ENCODE measurements at regions not wholly inside any gene's neighbourhood (a gene's known extent, or its start where the extent isn't known, plus 50 kb on each side); places are given as distances from the start of the nearest gene placed in this dataset.

- H3K4me1 ChIP-seq (ENCODE audit: insufficient read depth, low read length, poor library complexity, severe bottlenecking) = no peaks in the 10 kb centered on the region
- ChIA-PET POLR2A (no interaction called here), CTCF (ENCODE audit: unreplicated experiment) (no interaction called here)
- no peaks in the 10 kb centered on the region for H3K36me3 ChIP-seq (ENCODE audit: insufficient read depth, low read length)
- H2AFZ ChIP-seq (ENCODE audit: low read length) = no peak overlapping the region
- no peaks in the 10 kb centered on the region for H3K9me3 ChIP-seq (ENCODE audit: low read length)
- no peaks in the 10 kb centered on the region for H3K9me2 ChIP-seq (ENCODE audit: insufficient read depth, low read length)
- H3K4me3 ChIP-seq (ENCODE audit: low read depth, low read length, poor library complexity, severe bottlenecking) = no peak overlapping the region
- intact Hi-C loops (cut with micrococcal nuclease; ENCODE audit: unreplicated experiment) = no loop called here
- no peaks in the 10 kb centered on the region for H3K79me2 ChIP-seq (ENCODE audit: insufficient read depth, low read depth, low read length)
- no peak overlapping the region for H3K4me2 ChIP-seq (ENCODE audit: low read length)
- H4K20me1 ChIP-seq (ENCODE audit: insufficient read depth, low read length) = no peaks in the 10 kb centered on the region
- no TSS peak for BruUV-seq (replicated peaks)
- DNase-seq (ENCODE audit: low spot score) = no peak
- no peak for TF ChIP-seq CTCF (conservative IDR thresholded peaks at IDR 0.05; ENCODE audit: low read length)
- no peak for TF ChIP-seq EZH2phosphoT487 (IDR thresholded peaks at IDR 0.05; ENCODE audit: borderline replicate concordance, low read depth, low read length)
- no peak overlapping the region for H3K27ac ChIP-seq (ENCODE audit: low read depth, low read length, poor library complexity, severe bottlenecking)
Measured at GRCh38 chr10:130654726-130655125, 518.5 kb downstream of the GLRX3 start.

GRCh38 chr10:130655313-130656186 lies 519.4 kb downstream of the GLRX3 start:
- TF ChIP-seq CTCF (conservative IDR thresholded peaks at IDR 0.05; ENCODE audit: low read length) (no peak), EZH2phosphoT487 (IDR thresholded peaks at IDR 0.05; ENCODE audit: borderline replicate concordance, low read depth, low read length) (no peak)
- Histone ChIP-seq H3K4me2 (ENCODE audit: low read length) (no peak overlapping the region), H2AFZ (ENCODE audit: low read length) (no peak overlapping the region), H3K9me3 (ENCODE audit: low read length) (no peaks in the 10 kb centered on the region), H3K36me3 (ENCODE audit: insufficient read depth, low read length) (no peaks in the 10 kb centered on the region), H4K20me1 (ENCODE audit: insufficient read depth, low read length) (no peaks in the 10 kb centered on the region), H3K4me3 (ENCODE audit: low read depth, low read length, poor library complexity, severe bottlenecking) (no peak overlapping the region), H3K27ac (ENCODE audit: low read depth, low read length, poor library complexity, severe bottlenecking) (no peak overlapping the region), H3K9me2 (ENCODE audit: insufficient read depth, low read length) (no peaks in the 10 kb centered on the region), H3K4me1 (ENCODE audit: insufficient read depth, low read length, poor library complexity, severe bottlenecking) (no peaks in the 10 kb centered on the region), H3K79me2 (ENCODE audit: insufficient read depth, low read depth, low read length) (no peaks in the 10 kb centered on the region)
- intact Hi-C loops (cut with micrococcal nuclease; ENCODE audit: unreplicated experiment) = no loop called here
- POLR2A ChIA-PET = no interaction called here
- no TSS peak for BruUV-seq (replicated peaks)
- DNase-seq (ENCODE audit: low spot score) = no peak
- CTCF ChIA-PET (ENCODE audit: unreplicated experiment) = no interaction called here

- DNase-seq (ENCODE audit: low spot score) = no peak
- Histone ChIP-seq H3K9me2 (ENCODE audit: insufficient read depth, low read length) (no peaks in the 10 kb centered on the region), H3K4me1 (ENCODE audit: insufficient read depth, low read length, poor library complexity, severe bottlenecking) (no peaks in the 10 kb centered on the region), H4K20me1 (ENCODE audit: insufficient read depth, low read length) (no peaks in the 10 kb centered on the region), H3K9me3 (ENCODE audit: low read length) (no peaks in the 10 kb centered on the region), H3K79me2 (ENCODE audit: insufficient read depth, low read depth, low read length) (no peaks in the 10 kb centered on the region), H3K27ac (ENCODE audit: low read depth, low read length, poor library complexity, severe bottlenecking) (no peak overlapping the region), H3K36me3 (ENCODE audit: insufficient read depth, low read length) (no peaks in the 10 kb centered on the region), H2AFZ (ENCODE audit: low read length) (no peak overlapping the region), H3K4me3 (ENCODE audit: low read depth, low read length, poor library complexity, severe bottlenecking) (no peak overlapping the region), H3K4me2 (ENCODE audit: low read length) (no peak overlapping the region)
- intact Hi-C loops (cut with micrococcal nuclease; ENCODE audit: unreplicated experiment) = no loop called here
- TF ChIP-seq CTCF (conservative IDR thresholded peaks at IDR 0.05; ENCODE audit: low read length) = no peak
- no peak for TF ChIP-seq EZH2phosphoT487 (IDR thresholded peaks at IDR 0.05; ENCODE audit: borderline replicate concordance, low read depth, low read length)
- ChIA-PET CTCF (ENCODE audit: unreplicated experiment) (no interaction called here), POLR2A (interaction anchor here (0.6 kb wide), 1 partner anchor 143 kb away, joined by 3 read pairs; no protein-coding TSS in a partner anchor)
- BruUV-seq (replicated peaks) = no TSS peak
Measured at GRCh38 chr10:130656187-130656575, 520.0 kb downstream of the GLRX3 start.
